Fibroblast of the aortic adventitia (primary cell): ENCODE measurements at regions not wholly inside any gene's neighbourhood (a gene's known extent, or its start where the extent isn't known, plus 50 kb on each side); places are given as distances from the start of the nearest gene placed in this dataset.

ENCODE experiments used
- DNase-seq: peaks from one replicate; pipeline ENCODE4 v3.0.0-alpha.2; 2010; ENCODE audit warnings: low read depth
- H3K4me3 ChIP-seq: 2 replicates; pipeline ENCODE4 v1.5.1; 2011; ENCODE audit warnings: low read depth, mild to moderate bottlenecking, control low read depth, low read length, moderate library complexity
- CTCF ChIP-seq: IDR thresholded peaks from 2 replicates; pipeline ENCODE4 v1.5.1; 2011; ENCODE audit warnings: mild to moderate bottlenecking, low read length, control low read depth, inconsistent platforms; ENCODE audit not compliant: insufficient read depth

GRCh38 chr6:168726312-168726856 lies 285.4 kb downstream of the SMOC2 start:
- no peak for TF ChIP-seq CTCF
- no peak for DNase-seq
- H3K4me3 ChIP-seq, result no peak overlapping the region

DNA sequence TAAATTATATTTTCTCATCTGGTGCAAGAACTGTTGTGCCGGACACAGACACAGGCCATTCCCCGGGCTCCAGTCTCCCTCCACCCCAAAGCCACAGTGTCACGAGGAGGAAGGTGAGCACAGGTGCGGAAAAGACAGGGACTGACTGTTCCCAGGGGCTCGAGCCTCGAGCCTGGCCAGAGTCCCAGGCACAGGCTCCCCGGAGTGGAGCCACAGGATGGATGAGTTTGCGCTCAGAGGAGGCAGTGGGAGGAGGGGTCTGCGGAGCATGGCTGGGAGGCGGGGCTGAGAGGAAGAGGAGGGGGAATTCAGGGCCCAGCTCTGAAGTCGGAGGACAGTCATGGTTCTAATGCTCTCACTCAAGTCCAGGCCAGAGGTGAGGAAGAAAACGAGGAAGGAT lies 284.8 kb downstream of the SMOC2 start:
- DNase-seq, result no peak
- TF ChIP-seq CTCF, result no peak
- H3K4me3 ChIP-seq, result no peak overlapping the region

- DNase-seq, result no peak
- H3K4me3 ChIP-seq, result no peak overlapping the region
- no peak for TF ChIP-seq CTCF
These were observed 283.9 kb downstream of the SMOC2 start for GRCh38 chr6:168724669-168725570.

DNA sequence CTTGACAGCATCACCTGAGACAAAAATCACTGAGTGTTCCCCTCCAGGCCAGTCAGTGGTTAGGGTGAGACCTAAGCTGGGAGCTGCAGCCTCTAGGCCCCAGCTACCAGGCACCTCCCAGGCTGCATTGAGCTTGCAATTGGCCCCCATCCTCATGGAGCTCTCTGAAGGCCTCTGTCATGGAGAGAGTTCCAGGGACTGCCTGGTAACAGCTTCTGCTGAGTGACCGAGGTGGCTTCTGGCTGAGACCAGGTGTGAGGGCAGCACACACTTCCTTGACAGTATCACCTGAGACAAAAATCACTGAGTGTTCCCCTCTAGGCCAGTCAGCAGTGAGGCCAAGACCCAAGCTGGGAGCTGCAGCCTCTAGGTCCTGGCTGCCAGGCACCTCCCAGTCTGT lies 283.0 kb downstream of the SMOC2 start:
- DNase-seq, result no peak
- H3K4me3 ChIP-seq, result no peak overlapping the region
- no peak for TF ChIP-seq CTCF

DNA sequence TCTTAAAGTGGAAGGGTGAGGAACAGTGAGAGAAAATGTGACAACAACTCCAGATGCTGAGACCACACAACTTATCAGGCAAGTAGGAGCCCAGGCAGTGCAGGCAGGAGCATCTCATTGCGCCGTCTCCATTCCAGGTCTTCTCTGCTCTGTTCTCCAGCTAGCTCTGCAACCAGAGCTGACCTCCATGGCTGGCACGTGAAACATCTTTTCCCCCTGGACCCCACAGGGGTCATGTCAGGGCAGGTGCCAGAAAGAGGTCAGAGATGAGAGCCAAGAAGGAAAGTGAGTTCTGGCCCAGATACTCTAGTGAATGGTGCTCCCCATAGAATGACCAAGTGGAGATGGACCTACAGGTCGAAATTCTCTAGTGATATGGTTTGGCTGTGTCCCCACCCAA lies 281.4 kb downstream of the SMOC2 start:
- no peak overlapping the region for H3K4me3 ChIP-seq
- no peak for TF ChIP-seq CTCF
- no peak for DNase-seq

GRCh38 chr6:168721571-168721970 lies 280.6 kb downstream of the SMOC2 start:
- no peak overlapping the region for H3K4me3 ChIP-seq
- DNase-seq, result no peak
- TF ChIP-seq CTCF, result no peak

DNA sequence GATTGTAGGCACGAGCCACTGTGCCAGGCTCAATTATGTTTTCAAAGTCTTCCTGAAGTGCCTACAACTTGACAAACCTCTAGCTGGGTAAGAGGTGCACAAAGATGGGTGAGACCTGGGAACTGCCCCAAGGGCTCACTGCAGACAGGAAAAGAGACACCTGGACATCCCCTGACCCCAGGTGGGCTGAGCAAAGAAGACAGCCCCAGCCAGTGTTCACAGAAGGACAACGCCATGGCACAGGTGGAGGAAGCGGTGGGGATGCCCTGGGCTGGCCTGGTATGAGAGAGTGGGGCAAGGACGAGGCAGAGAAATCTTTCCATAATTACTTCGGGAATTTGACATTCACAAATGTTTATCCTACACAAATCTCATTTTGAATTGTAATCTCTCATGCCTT lies 278.9 kb downstream of the SMOC2 start:
- no peak for DNase-seq
- no peak overlapping the region for H3K4me3 ChIP-seq
- TF ChIP-seq CTCF, result no peak
